D721Med (cell line): ENCODE measurements at regions not wholly inside any gene's neighbourhood (a gene's known extent, or its start where the extent isn't known, plus 50 kb on each side); places are given as distances from the start of the nearest gene placed in this dataset.
"Not testable (repeated sequence)": the region's sequence is repeated elsewhere in the genome, so short reads cannot be mapped to it uniquely, and the experiment has no call there.

ENCODE experiments used
- DNase-seq: peaks from one replicate; pipeline ENCODE4 v3.0.0; 2011; ENCODE audit warnings: low spot score; ENCODE audit not compliant: insufficient read length
- FAIRE-seq: peaks from 2 replicates; lab custom pipeline; 2011; peaks lifted over from hg19 to GRCh38; lab: Jason Lieb, UNC
- TF ChIP-seq, protein P1 (sequence below): IDR thresholded peaks from 2 replicates; pipeline ENCODE4 v1.5.1; 2012; ENCODE audit warnings: mild to moderate bottlenecking, control low read depth; ENCODE audit not compliant: insufficient read depth; ENCODE audit errors: missing control alignments

GRCh38 chr1:4178501-4179113 is 278.5 kb upstream of the C1orf174 start:
- TF ChIP-seq, protein P1, sequence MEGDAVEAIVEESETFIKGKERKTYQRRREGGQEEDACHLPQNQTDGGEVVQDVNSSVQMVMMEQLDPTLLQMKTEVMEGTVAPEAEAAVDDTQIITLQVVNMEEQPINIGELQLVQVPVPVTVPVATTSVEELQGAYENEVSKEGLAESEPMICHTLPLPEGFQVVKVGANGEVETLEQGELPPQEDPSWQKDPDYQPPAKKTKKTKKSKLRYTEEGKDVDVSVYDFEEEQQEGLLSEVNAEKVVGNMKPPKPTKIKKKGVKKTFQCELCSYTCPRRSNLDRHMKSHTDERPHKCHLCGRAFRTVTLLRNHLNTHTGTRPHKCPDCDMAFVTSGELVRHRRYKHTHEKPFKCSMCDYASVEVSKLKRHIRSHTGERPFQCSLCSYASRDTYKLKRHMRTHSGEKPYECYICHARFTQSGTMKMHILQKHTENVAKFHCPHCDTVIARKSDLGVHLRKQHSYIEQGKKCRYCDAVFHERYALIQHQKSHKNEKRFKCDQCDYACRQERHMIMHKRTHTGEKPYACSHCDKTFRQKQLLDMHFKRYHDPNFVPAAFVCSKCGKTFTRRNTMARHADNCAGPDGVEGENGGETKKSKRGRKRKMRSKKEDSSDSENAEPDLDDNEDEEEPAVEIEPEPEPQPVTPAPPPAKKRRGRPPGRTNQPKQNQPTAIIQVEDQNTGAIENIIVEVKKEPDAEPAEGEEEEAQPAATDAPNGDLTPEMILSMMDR, result no peak
- DNase-seq (no peak), FAIRE-seq (no peak)

GRCh38 chr1:4179914-4180735 is 280.1 kb upstream of the C1orf174 start:
- TF ChIP-seq, protein P1, result no peak
- DNase-seq (no peak), FAIRE-seq (no peak)

GRCh38 chr1:4186486-4186885 is 286.4 kb upstream of the C1orf174 start:
- FAIRE-seq, DNase-seq: not testable (repeated sequence)

GRCh38 chr1:4203501-4203900 is 303.4 kb upstream of the C1orf174 start:
- no peak for DNase-seq
- no peak for FAIRE-seq
- TF ChIP-seq, protein P1, result no peak

DNA sequence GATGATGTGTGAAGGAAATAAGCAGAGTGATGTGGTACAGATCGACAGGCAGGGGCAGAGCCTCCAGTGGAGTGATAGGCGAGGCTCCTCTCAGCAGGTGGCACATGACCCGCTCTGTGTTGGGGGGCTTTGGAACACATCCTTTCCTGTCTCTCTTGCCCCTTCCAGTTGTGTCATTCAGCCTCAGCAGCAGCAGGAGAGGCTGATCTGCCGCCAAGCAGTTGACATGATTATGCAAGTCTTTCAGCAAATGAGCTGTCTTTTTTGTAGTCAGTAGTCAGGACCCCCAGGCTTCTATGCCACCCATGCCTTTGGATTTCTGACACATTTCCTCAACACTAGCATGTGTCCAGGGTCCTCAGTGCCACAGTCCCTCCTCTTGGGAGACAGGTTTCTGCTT is 307.1 kb upstream of the C1orf174 start:
- DNase-seq, result no peak
- TF ChIP-seq, protein P1, result no peak
- no peak for FAIRE-seq

DNA sequence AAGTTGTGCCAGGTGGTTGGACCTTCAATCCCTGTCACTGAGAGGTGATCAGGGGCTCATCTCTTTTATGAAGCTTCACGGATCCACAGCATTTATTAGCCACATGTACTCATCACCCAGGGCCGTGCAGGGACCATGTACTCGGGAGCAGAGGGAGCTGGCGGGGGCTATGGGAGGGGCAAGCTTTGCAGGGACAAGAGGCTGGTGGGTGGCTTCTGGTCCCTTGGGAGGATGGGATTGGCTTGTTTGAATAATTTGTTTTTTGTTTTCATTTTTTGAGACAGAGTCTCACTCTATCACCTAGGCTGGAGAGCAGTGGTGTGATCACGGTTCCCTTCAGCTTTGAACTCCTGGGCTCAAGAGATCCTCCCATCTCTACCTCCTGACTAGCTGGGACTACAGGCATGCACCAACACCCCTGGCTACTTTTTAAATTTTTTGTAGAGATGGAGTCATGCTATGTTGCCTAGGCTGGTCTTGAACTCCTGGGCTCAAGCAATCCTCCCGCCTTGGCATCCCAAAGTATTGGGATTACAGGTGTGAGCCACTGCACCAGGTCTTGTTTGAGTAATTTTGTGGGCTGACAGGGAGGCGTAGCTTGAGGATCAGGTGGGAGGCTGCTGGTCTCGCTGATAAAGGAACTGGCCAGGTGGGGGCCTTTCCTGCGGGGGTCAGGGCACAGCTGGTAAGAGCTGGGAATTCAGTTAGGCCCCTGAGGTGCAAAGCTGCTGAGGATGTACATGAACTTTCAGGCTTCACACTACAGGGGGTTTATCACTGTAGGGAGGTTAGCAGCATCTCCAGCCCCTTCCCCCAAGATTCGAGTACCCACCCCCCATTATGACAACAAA is 308.0 kb upstream of the C1orf174 start:
- TF ChIP-seq, protein P1, result no peak
- FAIRE-seq (no peak), DNase-seq (no peak)

- TF ChIP-seq, protein P1, result no peak
- FAIRE-seq (no peak), DNase-seq (no peak)
These were observed 310.0 kb upstream of the C1orf174 start for GRCh38 chr1:4210043-4210442.
